Right lobe of liver (tissue), 4 donors: ENCODE measurements at regions not wholly inside any gene's neighbourhood (a gene's known extent, or its start where the extent isn't known, plus 50 kb on each side); places are given as distances from the start of the nearest gene placed in this dataset.

Experiments
- POLR2A ChIP-seq: fragments of 450-650 bp; IDR thresholded peaks from one replicate; pipeline ENCODE4 v1.6.1; 2017; ENCODE audit warnings: antibody characterized with exemption, mild to moderate bottlenecking
- TF ChIP-seq, protein P1 (sequence below), 4 donors: fragments of 200-600 bp in 3 of 4; fragments of 450-650 bp in 1 of 4; IDR thresholded peaks; one replicate each; pipeline versions ENCODE4 v1.5.1 to v1.8.0; 2016 to 2022; ENCODE audit warnings: antibody characterized with exemption in 4 of 4, mild to moderate bottlenecking in 2 of 4
- donor health status: DM: no; HTN: no; CAD: no.
- donor health status: DM: no; HTN: no; CAD: no.
- donor health status: DM: no; HTN: yes; CAD: no.

DNA sequence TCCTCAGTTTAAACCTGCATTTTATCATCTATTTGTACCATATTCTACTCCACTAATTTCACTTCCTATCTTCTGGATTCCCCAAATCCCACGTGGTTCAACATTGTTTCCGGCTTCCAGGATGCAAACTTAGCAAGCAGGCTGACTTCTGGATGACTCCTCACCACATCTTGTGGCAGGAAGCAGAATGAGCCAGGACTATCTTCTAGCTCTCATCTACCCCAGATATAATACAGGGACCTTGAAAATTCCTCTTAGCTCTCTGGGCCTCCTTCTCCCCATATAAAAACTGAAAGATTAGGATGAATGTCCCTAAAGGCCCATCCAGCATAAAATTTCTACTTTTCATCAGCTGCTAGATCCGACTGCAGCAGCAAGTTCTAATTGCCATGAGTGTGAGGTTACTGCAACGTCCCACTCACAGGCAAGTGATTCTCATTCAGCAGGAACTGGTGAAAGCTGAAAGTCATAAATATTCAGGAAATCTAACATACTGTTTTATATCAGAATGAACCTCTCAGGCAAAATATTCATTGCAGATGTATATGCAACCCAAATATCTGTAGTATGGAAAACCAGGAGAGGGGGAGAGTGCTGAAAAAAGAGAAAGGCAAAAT lies 93.4 kb downstream of the KCTD12 start:
- TF ChIP-seq, protein P1, sequence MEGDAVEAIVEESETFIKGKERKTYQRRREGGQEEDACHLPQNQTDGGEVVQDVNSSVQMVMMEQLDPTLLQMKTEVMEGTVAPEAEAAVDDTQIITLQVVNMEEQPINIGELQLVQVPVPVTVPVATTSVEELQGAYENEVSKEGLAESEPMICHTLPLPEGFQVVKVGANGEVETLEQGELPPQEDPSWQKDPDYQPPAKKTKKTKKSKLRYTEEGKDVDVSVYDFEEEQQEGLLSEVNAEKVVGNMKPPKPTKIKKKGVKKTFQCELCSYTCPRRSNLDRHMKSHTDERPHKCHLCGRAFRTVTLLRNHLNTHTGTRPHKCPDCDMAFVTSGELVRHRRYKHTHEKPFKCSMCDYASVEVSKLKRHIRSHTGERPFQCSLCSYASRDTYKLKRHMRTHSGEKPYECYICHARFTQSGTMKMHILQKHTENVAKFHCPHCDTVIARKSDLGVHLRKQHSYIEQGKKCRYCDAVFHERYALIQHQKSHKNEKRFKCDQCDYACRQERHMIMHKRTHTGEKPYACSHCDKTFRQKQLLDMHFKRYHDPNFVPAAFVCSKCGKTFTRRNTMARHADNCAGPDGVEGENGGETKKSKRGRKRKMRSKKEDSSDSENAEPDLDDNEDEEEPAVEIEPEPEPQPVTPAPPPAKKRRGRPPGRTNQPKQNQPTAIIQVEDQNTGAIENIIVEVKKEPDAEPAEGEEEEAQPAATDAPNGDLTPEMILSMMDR (IDR thresholded peaks at IDR 0.05), result no peak
- no peak for TF ChIP-seq POLR2A
